Activated T-helper 2 cell treated with anti-CD3 and anti-CD28 coated beads, Interferon-gamma antibody, Interleukin-2, Interleukin-4, amounts not matched to agents 10 μg/mL and 5 μg/mL and 100 μg/mL, durations not matched to agents 14 hours and 24 hours and 36 hours (primary cell): ENCODE measurements at regions not wholly inside any gene's neighbourhood (a gene's known extent, or its start where the extent isn't known, plus 50 kb on each side); places are given as distances from the start of the nearest gene placed in this dataset.
"Not testable (repeated sequence)": the region's sequence is repeated elsewhere in the genome, so short reads cannot be mapped to it uniquely, and the experiment has no call there.

ENCODE experiments used
- DNase-seq: peaks from one replicate; pipeline ENCODE4 v3.0.0; 2021; ENCODE audit warnings: low spot score
- H3K27ac Mint-ChIP-seq: one replicate; pipeline ENCODE4 v1.8.0; 2021; ENCODE audit warnings: mixed read lengths
- H3K27me3 Mint-ChIP-seq: one replicate; pipeline ENCODE4 v1.8.0; 2021; ENCODE audit warnings: low read depth, mixed read lengths
- H3K36me3 Mint-ChIP-seq: one replicate; pipeline ENCODE4 v1.8.0; 2021; ENCODE audit warnings: low read depth, mixed read lengths
- H3K4me1 Mint-ChIP-seq: one replicate; pipeline ENCODE4 v1.8.0; 2021; ENCODE audit warnings: low read depth, mixed read lengths
- H3K4me3 Mint-ChIP-seq: one replicate; pipeline ENCODE4 v1.8.0; 2021; ENCODE audit warnings: low read depth, mild to moderate bottlenecking, moderate library complexity, mixed read lengths
- H3K9me3 Mint-ChIP-seq: one replicate; pipeline ENCODE4 v1.8.0; 2021; ENCODE audit warnings: mixed read lengths
- intact Hi-C: fragments of 100-400 bp; cut with micrococcal nuclease; formaldehyde crosslinking; loops from one replicate; pipeline ENCODE4 v1.15.1; 2023

- intact Hi-C loops: no loop called here
- Mint-ChIP-seq H3K36me3 (no peaks in the 10 kb centered on the region), H3K4me3 (no peak overlapping the region), H3K27me3 (peaks cover 6% of the 10 kb centered on the region), H3K4me1 (no peaks in the 10 kb centered on the region), H3K9me3 (no peaks in the 10 kb centered on the region), H3K27ac (no peak overlapping the region)
- no peak for DNase-seq
Measured at GRCh38 chr15:26033493-26033892, 170.4 kb upstream of the ATP10A start.

GRCh38 chr15:26032162-26032846, 169.2 kb upstream of the ATP10A start:
- no peaks in the 10 kb centered on the region for H3K4me1 Mint-ChIP-seq
- H3K36me3 Mint-ChIP-seq: no peaks in the 10 kb centered on the region
- intact Hi-C loops: no loop called here
- H3K9me3 Mint-ChIP-seq: no peaks in the 10 kb centered on the region
- peaks cover 3% of the 10 kb centered on the region for H3K27me3 Mint-ChIP-seq
- no peak overlapping the region for H3K4me3 Mint-ChIP-seq
- no peak overlapping the region for H3K27ac Mint-ChIP-seq
- no peak for DNase-seq

- H3K9me3 Mint-ChIP-seq, H3K36me3 Mint-ChIP-seq, H3K27me3 Mint-ChIP-seq, DNase-seq, H3K4me3 Mint-ChIP-seq, intact Hi-C loops, H3K27ac Mint-ChIP-seq, H3K4me1 Mint-ChIP-seq: not testable (repeated sequence)
Measured at GRCh38 chr15:26029586-26029985, 166.5 kb upstream of the ATP10A start.

GRCh38 chr15:26029146-26029545, 166.0 kb upstream of the ATP10A start:
- no peak for DNase-seq
- Mint-ChIP-seq H3K9me3 (no peaks in the 10 kb centered on the region), H3K36me3 (no peaks in the 10 kb centered on the region), H3K27me3 (no peaks in the 10 kb centered on the region), H3K4me1 (no peaks in the 10 kb centered on the region), H3K4me3 (no peak overlapping the region), H3K27ac (no peak overlapping the region)
- intact Hi-C loops: no loop called here

GRCh38 chr15:26028086-26028740, 165.1 kb upstream of the ATP10A start:
- Mint-ChIP-seq H3K9me3 (no peaks in the 10 kb centered on the region), H3K27me3 (no peaks in the 10 kb centered on the region), H3K36me3 (no peaks in the 10 kb centered on the region), H3K4me1 (no peaks in the 10 kb centered on the region), H3K4me3 (no peak overlapping the region), H3K27ac (no peak overlapping the region)
- DNase-seq: no peak
- intact Hi-C loops: no loop called here

GRCh38 chr15:26026671-26027070, 163.5 kb upstream of the ATP10A start:
- H3K27me3 Mint-ChIP-seq, H3K36me3 Mint-ChIP-seq, H3K4me3 Mint-ChIP-seq, H3K27ac Mint-ChIP-seq, intact Hi-C loops, DNase-seq, H3K4me1 Mint-ChIP-seq, H3K9me3 Mint-ChIP-seq: not testable (repeated sequence)

- H3K27me3 Mint-ChIP-seq: no peaks in the 10 kb centered on the region
- no peaks in the 10 kb centered on the region for H3K36me3 Mint-ChIP-seq
- H3K27ac Mint-ChIP-seq: no peak overlapping the region
- no peak for DNase-seq
- no peak overlapping the region for H3K4me3 Mint-ChIP-seq
- intact Hi-C loops: no loop called here
- H3K9me3 Mint-ChIP-seq: no peaks in the 10 kb centered on the region
- H3K4me1 Mint-ChIP-seq: no peaks in the 10 kb centered on the region
Measured at GRCh38 chr15:26024241-26024640, 161.1 kb upstream of the ATP10A start.

- DNase-seq: no peak
- H3K4me1 Mint-ChIP-seq: no peaks in the 10 kb centered on the region
- H3K27me3 Mint-ChIP-seq: no peaks in the 10 kb centered on the region
- no peak overlapping the region for H3K27ac Mint-ChIP-seq
- intact Hi-C loops: no loop called here
- no peaks in the 10 kb centered on the region for H3K36me3 Mint-ChIP-seq
- H3K9me3 Mint-ChIP-seq: no peaks in the 10 kb centered on the region
- no peak overlapping the region for H3K4me3 Mint-ChIP-seq
Measured at GRCh38 chr15:26023691-26024090, 160.6 kb upstream of the ATP10A start.

- no peaks in the 10 kb centered on the region for H3K27me3 Mint-ChIP-seq
- no peak for DNase-seq
- H3K27ac Mint-ChIP-seq: no peak overlapping the region
- intact Hi-C loops: no loop called here
- H3K9me3 Mint-ChIP-seq: no peaks in the 10 kb centered on the region
- H3K4me1 Mint-ChIP-seq: no peaks in the 10 kb centered on the region
- H3K36me3 Mint-ChIP-seq: no peaks in the 10 kb centered on the region
- H3K4me3 Mint-ChIP-seq: no peak overlapping the region
Measured at GRCh38 chr15:26023231-26023630, 160.1 kb upstream of the ATP10A start.

- H3K4me1 Mint-ChIP-seq: no peaks in the 10 kb centered on the region
- intact Hi-C loops: no loop called here
- DNase-seq: no peak
- H3K27me3 Mint-ChIP-seq: no peaks in the 10 kb centered on the region
- no peaks in the 10 kb centered on the region for H3K9me3 Mint-ChIP-seq
- H3K36me3 Mint-ChIP-seq: no peaks in the 10 kb centered on the region
- no peak overlapping the region for H3K4me3 Mint-ChIP-seq
- no peak overlapping the region for H3K27ac Mint-ChIP-seq
Measured at GRCh38 chr15:26020871-26021270, 157.7 kb upstream of the ATP10A start.

- H3K9me3 Mint-ChIP-seq: no peaks in the 10 kb centered on the region
- intact Hi-C loops: no loop called here
- H3K36me3 Mint-ChIP-seq: no peaks in the 10 kb centered on the region
- no peak overlapping the region for H3K4me3 Mint-ChIP-seq
- H3K4me1 Mint-ChIP-seq: no peaks in the 10 kb centered on the region
- no peaks in the 10 kb centered on the region for H3K27me3 Mint-ChIP-seq
- no peak overlapping the region for H3K27ac Mint-ChIP-seq
- no peak for DNase-seq
Measured at GRCh38 chr15:26017665-26018064, 154.5 kb upstream of the ATP10A start.

GRCh38 chr15:26015516-26016075, 152.5 kb upstream of the ATP10A start:
- H3K4me3 Mint-ChIP-seq: no peak overlapping the region
- no peaks in the 10 kb centered on the region for H3K9me3 Mint-ChIP-seq
- H3K27me3 Mint-ChIP-seq: no peaks in the 10 kb centered on the region
- no peak overlapping the region for H3K27ac Mint-ChIP-seq
- DNase-seq: no peak
- H3K36me3 Mint-ChIP-seq: no peaks in the 10 kb centered on the region
- intact Hi-C loops: no loop called here
- no peaks in the 10 kb centered on the region for H3K4me1 Mint-ChIP-seq

- Mint-ChIP-seq H3K36me3 (no peaks in the 10 kb centered on the region), H3K9me3 (no peaks in the 10 kb centered on the region), H3K4me1 (no peaks in the 10 kb centered on the region), H3K27ac (no peak overlapping the region), H3K4me3 (no peak overlapping the region), H3K27me3 (no peaks in the 10 kb centered on the region)
- no peak for DNase-seq
- intact Hi-C loops: no loop called here
Measured at GRCh38 chr15:26013981-26014380, 150.9 kb upstream of the ATP10A start.
